PC-9 (cell line): ENCODE measurements at regions not wholly inside any gene's neighbourhood (a gene's known extent, or its start where the extent isn't known, plus 50 kb on each side); places are given as distances from the start of the nearest gene placed in this dataset.

Source experiments
- CTCF ChIP-seq: fragments of 200-600 bp; sonication (generic); conservative IDR thresholded peaks from 2 replicates; pipeline ENCODE4 v1.6.1; 2017; ENCODE audit warnings: mixed run types, antibody characterized with exemption, mild to moderate bottlenecking, moderate library complexity
- EZH2 ChIP-seq: fragments of 200-600 bp; sonication (generic); IDR thresholded peaks from 2 replicates; pipeline ENCODE4 v1.8.0; 2017; ENCODE audit warnings: antibody characterized with exemption, low read depth

- TF ChIP-seq CTCF (no peak), EZH2 (no peak)
Measured at GRCh38 chr22:26903030-26903856, 245.9 kb downstream of the MIAT start.
